ENCODE measurements at regions not wholly inside any gene's neighbourhood (a gene's known extent, or its start where the extent isn't known, plus 50 kb on each side); places are given as distances from the start of the nearest gene placed in this dataset.

DNA sequence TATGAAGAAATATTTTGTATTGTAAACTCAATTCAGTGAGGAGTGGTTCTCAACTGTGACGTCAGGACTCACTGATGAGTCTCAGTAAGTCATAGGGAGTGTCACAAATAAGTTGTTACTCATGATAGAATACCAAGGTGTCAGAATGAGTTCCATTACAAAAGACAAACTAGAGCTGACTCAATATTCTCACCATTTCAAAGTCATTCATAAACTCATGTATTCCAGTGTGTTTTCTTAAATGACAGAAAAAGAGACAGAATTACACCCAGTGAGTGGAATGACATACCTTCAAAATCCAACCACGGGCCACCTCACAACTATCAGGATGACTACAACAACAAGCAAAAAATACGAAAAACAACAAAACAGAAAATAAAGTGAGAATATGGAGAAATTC lies 321.5 kb downstream of the ENC1 start:
- H3K36me3 ChIP-seq (ENCODE audit: insufficient read depth, low read length) = no peaks in the 10 kb centered on the region
- no peaks in the 10 kb centered on the region for H3K9me3 ChIP-seq (ENCODE audit: low read length)
- H3K27me3 ChIP-seq (ENCODE audit: control insufficient read depth in 1 of 2, insufficient read depth in 2 of 2, low read length in 2 of 2) = no peaks in the 10 kb centered on the region
- H3K27ac ChIP-seq (ENCODE audit: low read depth, low read length) = no peak overlapping the region
- H3K4me1 ChIP-seq (ENCODE audit: insufficient read depth, low read length) = no peaks in the 10 kb centered on the region
- no peak overlapping the region for H3K9ac ChIP-seq (ENCODE audit: low read length)
- H3K4me3 ChIP-seq (ENCODE audit: low read depth in 1 of 2, low read length in 2 of 2) = no peak overlapping the region

DNA sequence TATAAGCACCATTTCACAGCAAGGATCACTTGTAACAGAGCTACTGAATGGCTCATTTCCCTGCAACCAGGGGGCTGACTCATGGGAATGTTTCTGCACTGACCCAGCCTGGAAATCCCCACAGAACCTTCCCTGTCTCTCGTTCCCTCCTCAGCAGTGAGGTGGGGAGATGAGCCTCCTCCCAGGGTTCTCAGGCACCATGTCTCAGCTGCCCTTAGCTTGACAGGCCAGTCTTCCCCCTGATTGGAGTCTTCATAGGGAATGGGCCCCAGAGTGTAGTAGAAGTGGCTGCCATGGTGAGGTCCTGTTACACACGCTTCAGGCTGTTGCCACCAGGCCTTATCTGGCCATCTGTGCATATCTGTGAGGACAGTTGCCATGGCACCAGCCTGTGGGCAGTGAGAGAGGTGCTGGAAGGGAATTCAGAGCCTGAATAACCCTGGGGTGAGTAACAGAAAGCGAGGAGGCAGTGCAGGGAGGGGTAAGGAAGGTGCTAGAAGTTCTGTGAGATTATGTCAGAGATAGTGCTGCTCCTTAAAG lies 324.4 kb downstream of the ENC1 start:
- no peaks in the 10 kb centered on the region for H3K36me3 ChIP-seq (ENCODE audit: insufficient read depth, low read length)
- H3K27ac ChIP-seq (ENCODE audit: low read depth, low read length) = no peak overlapping the region
- no peak overlapping the region for H3K4me3 ChIP-seq (ENCODE audit: low read depth in 1 of 2, low read length in 2 of 2)
- H3K9me3 ChIP-seq (ENCODE audit: low read length) = no peaks in the 10 kb centered on the region
- no peaks in the 10 kb centered on the region for H3K4me1 ChIP-seq (ENCODE audit: insufficient read depth, low read length)
- no peak overlapping the region for H3K9ac ChIP-seq (ENCODE audit: low read length)
- H3K27me3 ChIP-seq (ENCODE audit: control insufficient read depth in 1 of 2, insufficient read depth in 2 of 2, low read length in 2 of 2) = no peaks in the 10 kb centered on the region

DNA sequence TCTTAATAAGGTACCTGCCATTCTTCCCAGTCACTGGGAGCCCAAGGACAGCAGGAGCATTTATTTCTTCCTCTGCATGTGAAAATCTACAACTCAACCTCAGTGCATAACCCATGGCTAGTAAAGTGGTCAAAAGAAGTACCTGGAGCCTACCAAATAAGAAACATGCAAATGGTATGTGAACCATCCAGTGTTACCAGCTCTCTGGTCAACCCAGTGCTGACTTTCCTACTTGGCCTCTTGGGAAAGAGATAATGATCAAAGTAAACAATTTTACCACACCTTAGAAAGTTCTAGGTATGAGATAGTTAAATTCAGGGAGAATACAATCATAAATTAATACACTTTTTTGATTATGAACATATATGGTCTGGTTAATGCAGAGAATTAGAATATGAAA lies 325.6 kb downstream of the ENC1 start:
- H3K4me1 ChIP-seq (ENCODE audit: insufficient read depth, low read length) = no peaks in the 10 kb centered on the region
- no peak overlapping the region for H3K27ac ChIP-seq (ENCODE audit: low read depth, low read length)
- no peaks in the 10 kb centered on the region for H3K27me3 ChIP-seq (ENCODE audit: control insufficient read depth in 1 of 2, insufficient read depth in 2 of 2, low read length in 2 of 2)
- H3K9me3 ChIP-seq (ENCODE audit: low read length) = no peaks in the 10 kb centered on the region
- H3K4me3 ChIP-seq (ENCODE audit: low read depth in 1 of 2, low read length in 2 of 2) = no peak overlapping the region
- H3K36me3 ChIP-seq (ENCODE audit: insufficient read depth, low read length) = no peaks in the 10 kb centered on the region
- no peak overlapping the region for H3K9ac ChIP-seq (ENCODE audit: low read length)

- H3K27ac ChIP-seq (ENCODE audit: low read depth, low read length) = no peak overlapping the region
- no peaks in the 10 kb centered on the region for H3K27me3 ChIP-seq (ENCODE audit: control insufficient read depth in 1 of 2, insufficient read depth in 2 of 2, low read length in 2 of 2)
- no peaks in the 10 kb centered on the region for H3K4me1 ChIP-seq (ENCODE audit: insufficient read depth, low read length)
- no peaks in the 10 kb centered on the region for H3K9me3 ChIP-seq (ENCODE audit: low read length)
- H3K36me3 ChIP-seq (ENCODE audit: insufficient read depth, low read length) = no peaks in the 10 kb centered on the region
- H3K4me3 ChIP-seq (ENCODE audit: low read depth in 1 of 2, low read length in 2 of 2) = no peak overlapping the region
- no peak overlapping the region for H3K9ac ChIP-seq (ENCODE audit: low read length)
Observed at GRCh38 chr5:74313896-74314295, 326.6 kb downstream of the ENC1 start.

DNA sequence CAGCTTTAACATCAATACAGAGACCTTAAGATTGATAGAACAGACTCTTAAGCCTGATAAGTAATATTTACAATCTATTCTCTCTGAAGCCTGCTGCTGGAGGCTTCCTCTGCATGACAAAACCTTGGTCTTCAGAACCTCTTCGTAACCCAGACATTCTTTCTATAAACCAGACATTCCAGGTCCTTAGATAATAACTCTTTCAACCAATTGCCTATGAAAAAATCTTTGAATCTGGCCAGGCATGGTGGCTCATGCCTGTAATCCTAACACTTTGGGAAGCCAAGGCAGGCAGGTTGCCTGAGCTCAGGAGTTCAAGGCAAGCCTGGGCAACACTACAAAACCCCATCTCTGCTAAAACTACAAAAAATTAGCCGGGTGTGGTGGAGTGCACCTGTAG lies 327.8 kb downstream of the ENC1 start:
- no peaks in the 10 kb centered on the region for H3K9me3 ChIP-seq (ENCODE audit: low read length)
- no peaks in the 10 kb centered on the region for H3K27me3 ChIP-seq (ENCODE audit: control insufficient read depth in 1 of 2, insufficient read depth in 2 of 2, low read length in 2 of 2)
- no peak overlapping the region for H3K9ac ChIP-seq (ENCODE audit: low read length)
- no peaks in the 10 kb centered on the region for H3K4me1 ChIP-seq (ENCODE audit: insufficient read depth, low read length)
- no peak overlapping the region for H3K4me3 ChIP-seq (ENCODE audit: low read depth in 1 of 2, low read length in 2 of 2)
- H3K27ac ChIP-seq (ENCODE audit: low read depth, low read length) = no peak overlapping the region
- no peaks in the 10 kb centered on the region for H3K36me3 ChIP-seq (ENCODE audit: insufficient read depth, low read length)

GRCh38 chr5:74311961-74312360 lies 328.6 kb downstream of the ENC1 start:
- Histone ChIP-seq H3K27ac (ENCODE audit: low read depth, low read length) (no peak overlapping the region), H3K4me1 (ENCODE audit: insufficient read depth, low read length) (no peaks in the 10 kb centered on the region), H3K9me3 (ENCODE audit: low read length) (no peaks in the 10 kb centered on the region), H3K36me3 (ENCODE audit: insufficient read depth, low read length) (no peaks in the 10 kb centered on the region), H3K9ac (ENCODE audit: low read length) (no peak overlapping the region), H3K4me3 (ENCODE audit: low read depth in 1 of 2, low read length in 2 of 2) (no peak overlapping the region), H3K27me3 (ENCODE audit: control insufficient read depth in 1 of 2, insufficient read depth in 2 of 2, low read length in 2 of 2) (no peaks in the 10 kb centered on the region)

DNA sequence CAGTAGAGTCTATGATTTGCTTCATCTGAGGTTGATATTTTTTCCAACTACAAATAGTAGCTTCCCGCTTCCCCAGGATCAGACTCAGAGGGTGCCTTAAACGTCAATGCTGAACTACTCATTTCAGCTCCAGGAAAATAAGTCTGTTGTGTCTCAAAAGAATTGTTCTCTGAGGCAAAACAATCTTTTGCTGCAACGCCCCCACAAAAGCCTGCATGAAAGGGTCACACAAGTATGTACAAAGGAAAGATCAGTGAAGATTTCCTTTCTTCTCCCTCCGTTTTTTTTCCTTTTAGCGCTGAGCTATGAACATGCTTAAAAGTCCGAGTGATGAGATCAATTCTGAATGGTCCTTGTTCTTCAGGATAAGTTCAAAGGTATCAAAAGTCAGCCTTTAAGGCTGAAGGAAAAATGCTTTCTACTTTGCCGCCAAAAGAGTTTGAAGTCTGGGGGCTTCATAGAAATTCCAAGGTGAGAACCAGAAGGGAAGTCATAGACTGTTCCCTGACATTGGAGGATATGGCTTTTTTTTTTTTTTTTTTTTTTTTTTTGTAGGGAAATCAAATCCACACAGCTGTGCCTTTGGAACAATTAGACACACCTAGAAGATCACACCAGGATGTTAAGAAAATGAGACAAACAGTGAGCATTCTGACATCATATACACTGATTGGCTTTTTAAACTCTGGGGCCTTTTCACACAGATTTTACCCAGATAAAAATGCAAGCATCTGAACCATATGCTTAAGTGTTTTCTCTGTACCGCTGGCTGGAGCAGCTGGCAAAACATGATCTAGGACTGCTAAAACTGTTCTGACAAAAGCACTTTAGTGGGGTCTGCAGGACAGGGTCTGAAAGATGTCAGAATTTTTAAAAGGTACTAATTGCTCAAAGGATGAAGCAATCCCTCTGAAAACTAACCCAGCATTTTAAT lies 329.3 kb downstream of the ENC1 start:
- H3K9me3 ChIP-seq (ENCODE audit: low read length) = no peaks in the 10 kb centered on the region
- H3K27me3 ChIP-seq (ENCODE audit: control insufficient read depth in 1 of 2, insufficient read depth in 2 of 2, low read length in 2 of 2) = no peaks in the 10 kb centered on the region
- H3K4me3 ChIP-seq (ENCODE audit: low read depth in 1 of 2, low read length in 2 of 2) = no peak overlapping the region
- H3K36me3 ChIP-seq (ENCODE audit: insufficient read depth, low read length) = no peaks in the 10 kb centered on the region
- no peak overlapping the region for H3K27ac ChIP-seq (ENCODE audit: low read depth, low read length)
- H3K9ac ChIP-seq (ENCODE audit: low read length) = no peak overlapping the region
- H3K4me1 ChIP-seq (ENCODE audit: insufficient read depth, low read length) = no peaks in the 10 kb centered on the region

GRCh38 chr5:74310386-74310785 lies 330.1 kb downstream of the ENC1 start:
- Histone ChIP-seq H3K27ac (ENCODE audit: low read depth, low read length) (no peak overlapping the region), H3K36me3 (ENCODE audit: insufficient read depth, low read length) (no peaks in the 10 kb centered on the region), H3K9ac (ENCODE audit: low read length) (no peak overlapping the region)

DNA sequence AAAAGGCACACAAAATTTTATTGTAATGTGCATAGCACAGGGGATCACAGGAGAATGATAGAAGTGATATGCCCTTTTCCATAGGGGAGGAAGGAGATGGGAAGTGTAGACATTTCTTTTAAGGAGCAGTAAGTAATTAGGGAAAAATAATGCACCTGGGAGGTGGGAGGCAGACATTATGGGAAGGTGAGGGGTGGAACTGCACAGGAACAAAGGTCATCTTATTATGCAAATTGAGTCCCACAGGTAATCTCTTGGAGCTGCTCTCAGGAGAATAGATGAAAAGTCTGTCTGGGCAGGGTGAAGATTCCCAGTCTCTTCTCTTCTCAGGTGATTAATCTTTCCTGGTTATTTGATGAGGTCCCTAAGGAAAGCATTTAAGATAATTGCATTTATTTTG lies 331.5 kb downstream of the ENC1 start:
- no peaks in the 10 kb centered on the region for H3K27me3 ChIP-seq (ENCODE audit: control insufficient read depth in 1 of 2, insufficient read depth in 2 of 2, low read length in 2 of 2)
- no peak overlapping the region for H3K9ac ChIP-seq (ENCODE audit: low read length)
- H3K9me3 ChIP-seq (ENCODE audit: low read length) = no peaks in the 10 kb centered on the region
- no peaks in the 10 kb centered on the region for H3K4me1 ChIP-seq (ENCODE audit: insufficient read depth, low read length)
- H3K36me3 ChIP-seq (ENCODE audit: insufficient read depth, low read length) = no peaks in the 10 kb centered on the region
- H3K4me3 ChIP-seq (ENCODE audit: low read depth in 1 of 2, low read length in 2 of 2) = no peak overlapping the region
- H3K27ac ChIP-seq (ENCODE audit: low read depth, low read length) = no peak overlapping the region

More at GRCh38 chr5:74310386-74310785, 330.1 kb downstream of the ENC1 start:
- Histone ChIP-seq H3K4me3 (ENCODE audit: low read depth in 1 of 2, low read length in 2 of 2) (no peak overlapping the region), H3K4me1 (ENCODE audit: insufficient read depth, low read length) (no peaks in the 10 kb centered on the region), H3K9me3 (ENCODE audit: low read length) (no peaks in the 10 kb centered on the region), H3K27me3 (ENCODE audit: control insufficient read depth in 1 of 2, insufficient read depth in 2 of 2, low read length in 2 of 2) (no peaks in the 10 kb centered on the region)

GRCh38 chr5:74306845-74307244 lies 333.7 kb downstream of the ENC1 start:
- Histone ChIP-seq H3K36me3 (ENCODE audit: insufficient read depth, low read length) (no peaks in the 10 kb centered on the region), H3K4me1 (ENCODE audit: insufficient read depth, low read length) (no peaks in the 10 kb centered on the region), H3K4me3 (ENCODE audit: low read depth in 1 of 2, low read length in 2 of 2) (no peak overlapping the region), H3K9ac (ENCODE audit: low read length) (no peak overlapping the region), H3K27me3 (ENCODE audit: control insufficient read depth in 1 of 2, insufficient read depth in 2 of 2, low read length in 2 of 2) (no peaks in the 10 kb centered on the region), H3K27ac (ENCODE audit: low read depth, low read length) (no peak overlapping the region), H3K9me3 (ENCODE audit: low read length) (no peaks in the 10 kb centered on the region)

DNA sequence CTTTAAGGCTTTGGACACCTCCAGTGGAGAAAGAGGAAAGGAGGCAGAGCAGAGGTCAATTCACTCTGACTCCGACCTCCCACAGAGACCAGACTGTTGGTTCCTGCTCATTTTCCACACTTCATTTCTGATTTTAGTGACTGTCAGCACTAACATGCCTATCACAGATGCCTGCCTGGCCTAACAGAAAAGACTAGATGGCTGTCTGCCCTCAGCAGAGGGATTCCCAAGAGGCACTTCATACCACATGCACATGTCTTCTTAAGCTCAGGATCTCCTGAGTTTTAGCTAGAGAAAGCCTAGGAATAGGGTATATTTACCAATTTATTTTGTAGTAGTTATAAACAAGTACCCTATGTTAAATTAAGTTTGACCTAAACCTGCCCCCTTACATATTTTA lies 336.0 kb downstream of the ENC1 start:
- no peak overlapping the region for H3K9ac ChIP-seq (ENCODE audit: low read length)
- no peaks in the 10 kb centered on the region for H3K36me3 ChIP-seq (ENCODE audit: insufficient read depth, low read length)
- H3K4me1 ChIP-seq (ENCODE audit: insufficient read depth, low read length) = no peaks in the 10 kb centered on the region
- no peak overlapping the region for H3K4me3 ChIP-seq (ENCODE audit: low read depth in 1 of 2, low read length in 2 of 2)
- H3K27me3 ChIP-seq (ENCODE audit: control insufficient read depth in 1 of 2, insufficient read depth in 2 of 2, low read length in 2 of 2) = no peaks in the 10 kb centered on the region
- no peaks in the 10 kb centered on the region for H3K9me3 ChIP-seq (ENCODE audit: low read length)
- no peak overlapping the region for H3K27ac ChIP-seq (ENCODE audit: low read depth, low read length)

GRCh38 chr5:74303578-74303977 lies 336.9 kb downstream of the ENC1 start:
- Histone ChIP-seq H3K36me3 (ENCODE audit: insufficient read depth, low read length) (no peaks in the 10 kb centered on the region), H3K4me1 (ENCODE audit: insufficient read depth, low read length) (no peaks in the 10 kb centered on the region), H3K4me3 (ENCODE audit: low read depth in 1 of 2, low read length in 2 of 2) (no peak overlapping the region), H3K27ac (ENCODE audit: low read depth, low read length) (no peak overlapping the region), H3K9ac (ENCODE audit: low read length) (no peak overlapping the region), H3K9me3 (ENCODE audit: low read length) (no peaks in the 10 kb centered on the region), H3K27me3 (ENCODE audit: control insufficient read depth in 1 of 2, insufficient read depth in 2 of 2, low read length in 2 of 2) (no peaks in the 10 kb centered on the region)
